NCI-H82 treated with DMSO at 0.1 percent for 48 hours (cell line): ENCODE measurements at regions not wholly inside any gene's neighbourhood (a gene's known extent, or its start where the extent isn't known, plus 50 kb on each side); places are given as distances from the start of the nearest gene placed in this dataset.
"Not testable (repeated sequence)": the region's sequence is repeated elsewhere in the genome, so short reads cannot be mapped to it uniquely, and the experiment has no call there.

Source experiments
- DNase-seq: peaks from one replicate; lab custom pipeline; 2025; ENCODE audit not compliant: unreplicated experiment; lab: John Stamatoyannopoulos, UW

DNA sequence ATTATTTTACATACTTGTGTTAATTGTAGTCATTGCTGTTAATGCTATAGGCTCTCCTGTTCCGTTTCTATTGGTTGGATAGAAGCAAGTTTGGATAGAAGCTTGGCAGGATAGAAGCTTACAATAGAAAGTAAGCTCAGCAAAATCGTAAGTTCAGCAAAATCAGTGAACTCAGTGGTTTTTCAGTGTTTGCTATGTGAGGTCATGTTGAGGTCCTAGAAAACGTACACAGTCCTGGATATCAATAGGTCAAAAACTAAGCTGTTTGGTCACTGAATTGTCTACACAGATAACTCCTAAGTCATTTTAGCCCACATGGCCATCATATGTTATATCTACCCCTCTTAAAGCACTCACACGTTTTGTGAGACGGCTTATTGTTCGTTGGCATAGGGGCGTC, 299.4 kb downstream of the MAN2A1 start:
- DNase-seq: no peak

- no peak for DNase-seq
Observed at GRCh38 chr5:109989994-109990722, 300.4 kb downstream of the MAN2A1 start.

- no peak for DNase-seq
Observed at GRCh38 chr5:109990723-109991359, 301.1 kb downstream of the MAN2A1 start.

DNA sequence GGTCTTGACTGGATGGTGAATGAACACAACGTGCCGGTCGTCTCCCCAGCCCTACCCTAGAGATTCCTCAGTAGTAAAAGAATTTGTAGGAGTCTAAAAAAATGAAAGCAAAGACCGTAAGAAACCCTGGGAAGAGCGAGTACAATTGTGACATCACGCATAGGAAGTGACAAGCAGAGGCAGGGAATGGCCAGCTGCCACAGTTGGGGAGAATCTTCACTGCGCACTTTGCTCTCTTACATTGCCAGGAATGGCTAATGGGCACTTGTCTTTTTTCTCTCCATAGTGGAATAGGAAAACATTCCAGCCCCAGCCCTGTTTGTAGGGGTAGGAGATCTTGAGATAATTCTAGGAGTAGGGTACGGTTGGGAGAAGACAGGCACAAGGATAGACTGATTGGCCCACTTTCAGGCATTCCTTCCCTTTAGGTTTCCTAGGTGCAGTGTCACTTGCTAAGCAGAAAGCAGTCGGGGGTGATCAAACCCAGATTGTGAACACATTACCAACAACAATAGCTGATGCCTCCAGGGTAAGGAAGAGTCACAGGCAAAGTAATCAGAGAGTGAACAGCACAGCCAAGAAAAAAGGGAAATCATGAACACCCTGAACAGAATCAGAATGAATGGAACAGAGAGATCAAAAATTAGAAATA, 302.7 kb downstream of the MAN2A1 start:
- DNase-seq: no peak

DNA sequence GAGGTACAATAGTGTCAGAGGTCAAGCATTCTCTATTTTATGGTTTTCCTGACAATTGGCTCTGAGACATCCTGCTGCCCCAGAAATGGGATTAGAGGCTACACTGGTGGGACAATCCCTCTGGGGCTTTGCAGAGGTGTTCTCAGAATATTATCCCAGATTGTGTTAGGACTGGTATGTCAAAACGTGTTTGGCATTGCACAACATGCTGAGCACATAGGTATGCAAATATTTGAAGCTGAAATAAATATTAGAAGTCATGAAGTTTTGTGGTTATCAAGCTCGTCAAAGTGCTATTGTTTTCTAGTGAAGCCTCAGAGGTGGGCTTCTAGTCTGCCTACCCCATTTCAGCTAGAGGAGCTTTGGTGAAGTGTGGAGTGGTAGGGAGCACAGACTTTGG, 304.4 kb downstream of the MAN2A1 start:
- DNase-seq: no peak

GRCh38 chr5:109996246-109996645, 306.5 kb downstream of the MAN2A1 start:
- DNase-seq: no peak

GRCh38 chr5:109997161-109997560, 307.4 kb downstream of the MAN2A1 start:
- no peak for DNase-seq

DNA sequence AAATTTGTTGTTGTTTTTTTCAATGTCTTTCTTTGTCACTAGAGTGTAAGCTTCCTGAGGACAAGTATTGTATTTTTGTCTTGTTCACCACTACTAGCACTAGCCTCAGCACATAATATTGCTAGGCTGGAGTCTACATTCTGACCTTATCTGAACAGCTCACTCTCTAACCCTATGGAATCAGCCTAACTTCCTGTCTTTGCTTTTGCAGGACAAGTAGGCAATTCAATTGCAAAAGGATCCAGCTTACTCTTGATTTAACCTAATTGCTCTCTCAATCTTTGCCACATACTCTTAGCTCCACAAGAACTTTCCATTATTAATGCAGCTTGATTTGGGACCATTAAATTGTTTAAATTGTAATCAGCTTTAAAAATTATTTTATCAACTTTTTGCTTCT, 308.5 kb downstream of the MAN2A1 start:
- DNase-seq: no peak

DNA sequence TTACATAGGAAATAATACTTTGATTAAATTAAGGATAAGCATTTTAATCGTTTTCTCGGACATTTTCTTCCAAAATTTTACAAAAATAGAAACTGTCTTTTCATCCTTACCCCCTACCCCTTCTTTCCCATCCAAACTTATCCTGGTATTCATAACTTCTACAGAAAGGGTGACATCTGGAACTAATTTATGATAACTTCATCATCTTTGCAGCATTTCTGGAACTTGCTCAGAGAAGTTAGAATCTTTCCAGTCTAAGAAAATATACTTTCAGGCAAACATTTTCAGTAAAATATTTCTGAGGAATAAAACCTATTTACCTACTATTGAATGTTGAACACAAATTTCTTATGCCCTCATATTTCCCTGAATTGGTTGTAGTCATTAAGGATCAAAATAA, 309.0 kb downstream of the MAN2A1 start:
- no peak for DNase-seq

DNA sequence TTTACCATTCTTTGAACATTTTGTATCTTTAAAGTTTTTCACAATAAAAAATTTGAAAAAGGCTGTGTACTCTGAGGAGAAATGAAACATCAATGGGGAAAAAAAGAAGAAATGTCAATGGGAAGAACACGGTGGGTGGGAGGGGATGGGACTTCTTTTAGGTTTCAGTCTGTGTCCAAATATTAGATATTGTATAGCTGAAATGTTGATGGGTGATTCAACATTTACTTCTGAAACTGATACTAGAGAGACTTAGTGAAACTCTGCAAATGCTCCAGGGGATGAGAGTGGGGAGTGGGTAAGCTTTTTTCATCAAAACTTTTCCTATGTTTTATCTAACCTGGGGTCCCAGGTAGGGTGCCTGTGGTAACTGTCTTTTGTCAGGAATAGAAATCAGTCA, 311.9 kb downstream of the MAN2A1 start:
- no peak for DNase-seq

DNA sequence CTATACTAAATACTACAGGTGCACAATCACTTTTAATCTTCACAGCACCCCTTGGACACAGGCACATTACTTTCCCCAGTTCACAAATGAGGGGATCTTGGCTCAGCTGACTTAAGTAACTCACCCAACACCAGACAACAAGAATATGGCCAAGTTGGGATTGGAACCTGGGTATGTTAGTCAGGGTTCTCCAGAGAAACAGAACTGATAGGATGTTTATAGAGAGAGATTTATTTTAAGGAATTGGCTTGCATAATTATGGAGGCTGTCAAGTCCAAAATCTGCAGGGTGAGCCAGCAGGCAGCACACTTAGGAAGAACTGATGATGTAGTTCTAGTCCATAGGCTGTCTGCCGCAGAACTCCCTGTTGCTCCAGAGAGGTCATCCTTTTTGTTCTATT, 312.9 kb downstream of the MAN2A1 start:
- no peak for DNase-seq

- not testable (repeated sequence) for DNase-seq
Observed at GRCh38 chr5:110005907-110006562, 316.3 kb downstream of the MAN2A1 start.

- DNase-seq: no peak
Observed at GRCh38 chr5:110007101-110007500, 317.4 kb downstream of the MAN2A1 start.

DNA sequence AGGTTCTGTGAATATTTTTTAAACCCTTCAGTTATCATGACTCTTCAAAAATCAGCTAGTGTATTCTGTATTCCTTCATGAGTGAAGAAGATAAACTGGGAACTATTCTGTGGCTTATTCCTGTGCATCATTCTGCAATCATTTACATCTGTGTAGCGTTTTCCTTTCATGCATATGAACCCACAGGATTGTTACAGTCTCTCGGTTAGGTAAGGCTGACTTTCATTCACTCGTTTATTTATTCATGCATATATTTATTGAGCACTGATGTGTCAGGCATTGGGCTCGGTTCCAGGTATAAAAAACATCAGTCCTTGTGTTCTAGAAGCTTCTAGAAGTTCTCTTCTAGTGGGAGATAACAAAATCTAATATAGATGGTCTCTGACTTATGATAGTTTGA, 318.4 kb downstream of the MAN2A1 start:
- no peak for DNase-seq

DNA sequence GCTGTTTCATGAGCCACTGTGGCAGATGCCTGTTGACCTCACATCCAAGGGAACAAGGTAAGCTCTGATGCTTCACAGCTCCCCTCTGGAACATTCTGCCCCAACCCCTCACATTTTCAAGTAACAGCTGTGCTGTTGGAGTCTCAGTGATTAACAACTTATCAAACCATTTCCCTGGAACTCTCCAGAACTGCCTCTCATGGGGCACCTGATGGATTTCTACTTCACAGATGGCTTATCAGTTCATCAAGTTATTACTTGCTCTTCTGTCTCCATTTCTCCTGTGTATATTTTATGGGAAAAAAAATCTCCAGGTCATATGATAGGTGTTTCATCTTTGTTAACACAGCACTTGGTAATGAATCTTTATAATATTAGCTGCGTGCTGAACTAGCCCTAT, 322.4 kb downstream of the MAN2A1 start:
- no peak for DNase-seq

DNA sequence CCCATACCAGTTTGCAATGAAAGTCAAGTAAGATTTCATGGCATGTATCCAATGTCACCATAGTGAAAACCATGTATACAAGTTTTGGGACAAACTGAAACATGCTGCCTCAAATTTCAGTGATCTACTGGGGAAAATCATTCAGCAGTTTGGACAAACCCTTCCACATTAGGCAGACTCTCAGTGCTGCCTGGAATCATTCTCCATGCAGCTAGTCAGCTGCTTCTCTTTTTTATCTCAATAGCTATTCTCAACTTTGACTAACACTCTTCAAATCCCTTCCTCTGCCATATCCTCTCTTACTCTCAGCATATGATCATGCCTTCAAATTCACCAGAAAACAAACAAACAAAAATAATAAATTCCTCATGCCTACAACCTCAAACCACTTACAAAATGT, 323.3 kb downstream of the MAN2A1 start:
- DNase-seq: no peak

GRCh38 chr5:110017854-110018253, 328.1 kb downstream of the MAN2A1 start:
- DNase-seq: no peak

DNA sequence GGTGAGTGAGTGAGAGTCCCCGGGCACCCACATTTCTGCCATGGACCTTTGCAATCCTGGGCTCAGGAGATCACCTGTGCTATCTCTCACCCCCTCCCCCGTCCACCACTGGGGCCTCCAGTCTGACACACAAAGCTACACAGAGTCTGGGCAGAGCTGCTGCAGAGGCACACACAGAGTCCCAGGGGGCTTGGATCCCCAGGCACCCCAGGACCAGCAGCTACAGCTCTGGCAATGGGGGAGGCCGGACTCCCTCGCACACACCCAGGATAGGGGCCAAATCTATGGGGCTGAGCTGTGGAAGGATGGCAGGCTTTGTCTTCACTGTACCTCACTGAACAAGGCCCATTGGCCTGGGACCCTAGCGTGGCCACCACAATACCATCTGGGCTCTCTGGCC, 328.8 kb downstream of the MAN2A1 start:
- no peak for DNase-seq

DNA sequence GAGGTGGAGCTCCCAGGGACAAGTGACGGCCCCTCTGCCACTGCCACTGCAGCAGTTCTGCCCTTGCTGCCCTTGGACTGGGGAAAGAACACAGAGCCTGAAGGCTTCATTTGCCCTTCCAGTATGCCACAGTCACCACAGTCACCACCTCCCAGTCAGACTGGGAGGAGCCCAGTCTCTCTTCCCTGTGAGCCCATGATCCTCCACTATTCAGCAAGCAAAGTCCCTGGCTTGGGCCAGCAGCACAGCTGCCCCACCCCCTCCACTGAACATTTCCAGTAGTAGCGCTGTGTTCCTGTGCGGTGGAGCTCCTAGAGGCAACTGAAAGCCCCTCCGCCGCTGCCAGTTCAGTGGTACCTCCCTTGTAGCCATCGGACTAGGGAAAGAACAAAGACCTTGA, 329.4 kb downstream of the MAN2A1 start:
- DNase-seq: no peak

GRCh38 chr5:110019780-110020179, 330.1 kb downstream of the MAN2A1 start:
- DNase-seq: no peak

GRCh38 chr5:110021251-110021650, 331.5 kb downstream of the MAN2A1 start:
- no peak for DNase-seq

GRCh38 chr5:110025160-110025559, 335.4 kb downstream of the MAN2A1 start:
- DNase-seq: no peak
